SU-DHL-6 (cell line): ENCODE measurements at regions not wholly inside any gene's neighbourhood (a gene's known extent, or its start where the extent isn't known, plus 50 kb on each side); places are given as distances from the start of the nearest gene placed in this dataset.

Experiments used
- H2AFZ ChIP-seq: fragments of 200-600 bp; sonication (generic); 2 replicates; pipeline ENCODE4 v1.6.1; 2014; ENCODE audit warnings: low read depth, mild to moderate bottlenecking, moderate library complexity, mixed read lengths, antibody characterized with exemption, low read length; ENCODE audit not compliant: severe bottlenecking
- H3F3A ChIP-seq: fragments of 200-600 bp; shearing (Covaris generic); 2 replicates; pipeline ENCODE4 v1.6.0; 2016; ENCODE audit warnings: antibody characterized with exemption, mild to moderate bottlenecking; ENCODE audit not compliant: insufficient read depth
- H3K27ac ChIP-seq: fragments of 200-600 bp; sonication (generic); 2 replicates; pipeline ENCODE4 v1.5.1; 2016; ENCODE audit warnings: low read depth, mild to moderate bottlenecking, low read length, moderate library complexity, mixed read lengths
- H3K27me3 ChIP-seq: fragments of 200-600 bp; sonication (generic), shearing (Covaris generic); 2 replicates; pipeline ENCODE4 v1.6.0; 2014; ENCODE audit warnings: mild to moderate bottlenecking, low read length
- H3K36me3 ChIP-seq: fragments of 200-600 bp; sonication (generic); 2 replicates; pipeline ENCODE4 v1.6.1; 2014; ENCODE audit warnings: mild to moderate bottlenecking, low read length, mixed read lengths
- H3K4me2 ChIP-seq: fragments of 300-600, 200-600 bp; shearing (Covaris generic), sonication (generic); 2 replicates; pipeline ENCODE4 v1.6.0; 2014; ENCODE audit warnings: low read length, low read depth, mild to moderate bottlenecking; ENCODE audit not compliant: poor library complexity, severe bottlenecking
- H3K4me3 ChIP-seq: fragments of 200-600 bp; sonication (generic); 2 replicates; pipeline ENCODE4 v1.5.1; 2014; ENCODE audit warnings: antibody characterized with exemption, low read length, mild to moderate bottlenecking, mixed read lengths; ENCODE audit not compliant: insufficient read depth, poor library complexity, severe bottlenecking
- H3K79me2 ChIP-seq: fragments of 200-600 bp; sonication (generic); 2 replicates; pipeline ENCODE4 v1.6.1; 2014; ENCODE audit warnings: mild to moderate bottlenecking, low read length, moderate library complexity; ENCODE audit not compliant: insufficient read depth
- H3K9ac ChIP-seq: fragments of 200-600 bp; sonication (generic); 2 replicates; pipeline ENCODE4 v1.7.0; 2014; ENCODE audit warnings: mild to moderate bottlenecking, low read length
- H3K9me2 ChIP-seq: fragments of 200-600 bp; sonication (generic); replicated peaks from 2 replicates; pipeline ENCODE4 v1.6.1; 2014; ENCODE audit warnings: low read length; ENCODE audit not compliant: insufficient read depth
- H3K9me3 ChIP-seq: fragments of 200-600 bp; sonication (generic); 2 replicates; pipeline ENCODE4 v1.6.1; 2014; ENCODE audit warnings: low read length, mixed read lengths; ENCODE audit not compliant: insufficient read depth
- H4K20me1 ChIP-seq: fragments of 200-600 bp; sonication (generic); 2 replicates; pipeline ENCODE4 v1.6.1; 2014; ENCODE audit warnings: low read depth, mild to moderate bottlenecking, antibody characterized with exemption, low read length, moderate library complexity, mixed read lengths
- CTCF ChIP-seq: fragments of 200-600 bp; sonication (generic); IDR thresholded peaks from one replicate; pipeline ENCODE4 v1.5.1; 2017; ENCODE audit warnings: antibody characterized with exemption, mild to moderate bottlenecking, low read length, moderate library complexity; ENCODE audit not compliant: insufficient read depth, poor library complexity, severe bottlenecking
- EZH2phosphoT487 ChIP-seq: fragments of 200-600 bp; sonication (generic), shearing (Covaris generic); conservative IDR thresholded peaks from 2 replicates; pipeline ENCODE4 v1.6.1; 2018; ENCODE audit warnings: mild to moderate bottlenecking, antibody characterized with exemption, low read length, moderate library complexity, mixed read lengths

DNA sequence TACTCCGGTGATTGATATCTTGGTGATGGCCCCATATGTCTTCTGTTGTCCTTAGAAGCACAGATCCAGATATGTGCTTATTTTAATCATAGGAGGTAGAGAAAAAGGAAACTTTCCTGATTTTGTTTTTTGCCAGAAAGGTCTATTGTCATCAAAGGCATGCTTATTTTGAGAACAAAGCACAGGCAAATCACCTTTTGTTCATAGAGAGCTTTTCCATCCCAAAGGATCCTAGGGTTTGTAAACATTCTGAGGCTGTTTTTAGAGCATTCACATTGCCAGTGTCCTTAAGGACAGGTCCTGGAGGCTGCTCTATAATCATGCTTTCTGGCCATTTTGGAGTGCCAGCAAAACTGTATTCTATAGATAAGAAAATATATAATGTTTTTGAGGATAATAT lies 148.5 kb upstream of the SEL1L start:
- TF ChIP-seq CTCF: no peak
- no peak for TF ChIP-seq EZH2phosphoT487
- H3K27me3 ChIP-seq: peaks cover 3% of the 10 kb centered on the region; the same call in 1 of the 2 replicates

GRCh38 chr14:81682701-81683100 lies 149.0 kb upstream of the SEL1L start:
- no peak overlapping the region for H3K4me2 ChIP-seq
- H3K27ac ChIP-seq: no peak overlapping the region
- H3K79me2 ChIP-seq: no peaks in the 10 kb centered on the region
- no peaks in the 10 kb centered on the region for H3K9me3 ChIP-seq
- peaks cover 3% of the 10 kb centered on the region; the same call in 1 of the 2 replicates for H3K27me3 ChIP-seq
- no peak overlapping the region for H2AFZ ChIP-seq
- H3F3A ChIP-seq: no peaks in the 10 kb centered on the region
- H3K36me3 ChIP-seq: no peaks in the 10 kb centered on the region
- no peak overlapping the region for H3K4me3 ChIP-seq
- no peaks in the 10 kb centered on the region for H4K20me1 ChIP-seq
- no peak overlapping the region for H3K9ac ChIP-seq
- no peak for TF ChIP-seq EZH2phosphoT487
- TF ChIP-seq CTCF: no peak
- H3K9me2 ChIP-seq: no peaks in the 10 kb centered on the region

More for the DNA sequence above, 148.5 kb upstream of the SEL1L start:
- no peaks in the 10 kb centered on the region for H4K20me1 ChIP-seq
- no peak overlapping the region for H2AFZ ChIP-seq
- no peak overlapping the region for H3K4me2 ChIP-seq
- H3F3A ChIP-seq: no peaks in the 10 kb centered on the region
- no peaks in the 10 kb centered on the region for H3K9me3 ChIP-seq
- no peaks in the 10 kb centered on the region for H3K36me3 ChIP-seq
- H3K9me2 ChIP-seq: no peaks in the 10 kb centered on the region
- no peak overlapping the region for H3K9ac ChIP-seq
- no peak overlapping the region for H3K4me3 ChIP-seq
- H3K27ac ChIP-seq: no peak overlapping the region
- H3K79me2 ChIP-seq: no peaks in the 10 kb centered on the region

GRCh38 chr14:81684696-81685095 lies 151.0 kb upstream of the SEL1L start:
- H3K9me3 ChIP-seq: no peaks in the 10 kb centered on the region
- H3K27ac ChIP-seq: no peak overlapping the region
- H3K9ac ChIP-seq: no peak overlapping the region
- H3K36me3 ChIP-seq: no peaks in the 10 kb centered on the region
- no peak overlapping the region for H3K4me2 ChIP-seq
- H3K79me2 ChIP-seq: no peaks in the 10 kb centered on the region
- H3K9me2 ChIP-seq: 0 out of 2 replicates have a peak, but pooled peaks cover 3% of the 10 kb centered on the region
- H3F3A ChIP-seq: no peaks in the 10 kb centered on the region
- no peak overlapping the region for H2AFZ ChIP-seq
- peaks cover 3% of the 10 kb centered on the region; the same call in 1 of the 2 replicates for H3K27me3 ChIP-seq
- no peaks in the 10 kb centered on the region for H4K20me1 ChIP-seq
- no peak overlapping the region for H3K4me3 ChIP-seq
- TF ChIP-seq EZH2phosphoT487 (no peak), CTCF (no peak)
